Progenitor cell of endocrine pancreas (in vitro differentiated cells): ENCODE measurements at regions not wholly inside any gene's neighbourhood (a gene's known extent, or its start where the extent isn't known, plus 50 kb on each side); places are given as distances from the start of the nearest gene placed in this dataset.

Source experiments
- DNase-seq: peaks from one replicate; pipeline ENCODE4 v3.0.0; 2021; ENCODE audit warnings: low spot score; ENCODE audit not compliant: unreplicated experiment
- H3K27ac Mint-ChIP-seq: 2 replicates; pipeline ENCODE4 v1.8.0; 2021; ENCODE audit warnings: mild to moderate bottlenecking, moderate library complexity, mixed read lengths
- H3K27me3 Mint-ChIP-seq: 2 replicates; pipeline ENCODE4 v1.8.0; 2021; ENCODE audit warnings: mixed read lengths
- H3K36me3 Mint-ChIP-seq: 2 replicates; pipeline ENCODE4 v1.8.0; 2022; ENCODE audit warnings: mixed read lengths; ENCODE audit not compliant: insufficient read depth
- H3K4me1 Mint-ChIP-seq: 2 replicates; pipeline ENCODE4 v1.8.0; 2021; ENCODE audit warnings: low read depth, mixed read lengths
- H3K4me3 Mint-ChIP-seq: 2 replicates; pipeline ENCODE4 v1.8.0; 2021; ENCODE audit warnings: low read depth, mild to moderate bottlenecking, moderate library complexity, mixed read lengths
- H3K9me3 Mint-ChIP-seq: 2 replicates; pipeline ENCODE4 v1.8.0; 2021; ENCODE audit warnings: low read depth, mixed read lengths
- CTCF ChIP-seq: fragments of 200-600 bp; sonication (generic); IDR thresholded peaks from one replicate; pipeline ENCODE4 v1.5.0; 2021; ENCODE audit warnings: antibody characterized with exemption, mild to moderate bottlenecking; ENCODE audit not compliant: unreplicated experiment

- no peak overlapping the region for H3K27ac Mint-ChIP-seq
- peaks cover 6% of the 10 kb centered on the region for H3K9me3 Mint-ChIP-seq
- no peak for DNase-seq
- no peaks in the 10 kb centered on the region for H3K36me3 Mint-ChIP-seq
- no peaks in the 10 kb centered on the region for H3K27me3 Mint-ChIP-seq
- H3K4me1 Mint-ChIP-seq, result peaks cover 31% of the 10 kb centered on the region
- no peak for TF ChIP-seq CTCF
- no peak overlapping the region for H3K4me3 Mint-ChIP-seq
Measured at GRCh38 chr21:15221799-15222386, 157.1 kb upstream of the NRIP1 start.

- Mint-ChIP-seq H3K27ac (no peak overlapping the region), H3K9me3 (peaks cover 6% of the 10 kb centered on the region), H3K27me3 (no peaks in the 10 kb centered on the region), H3K36me3 (no peaks in the 10 kb centered on the region), H3K4me3 (no peak overlapping the region), H3K4me1 (peaks cover 31% of the 10 kb centered on the region)
- TF ChIP-seq CTCF, result no peak
- no peak for DNase-seq
Measured at GRCh38 chr21:15222707-15223106, 157.9 kb upstream of the NRIP1 start.

GRCh38 chr21:15224346-15225086, 159.7 kb upstream of the NRIP1 start:
- H3K27ac Mint-ChIP-seq, result no peak overlapping the region
- no peaks in the 10 kb centered on the region for H3K36me3 Mint-ChIP-seq
- H3K27me3 Mint-ChIP-seq, result no peaks in the 10 kb centered on the region

GRCh38 chr21:15227919-15228318, 163.1 kb upstream of the NRIP1 start:
- Mint-ChIP-seq H3K9me3 (peaks cover 6% of the 10 kb centered on the region), H3K27me3 (no peaks in the 10 kb centered on the region), H3K27ac (no peak overlapping the region), H3K4me1 (peaks cover 5% of the 10 kb centered on the region), H3K4me3 (no peak overlapping the region), H3K36me3 (no peaks in the 10 kb centered on the region)
- TF ChIP-seq CTCF, result no peak
- no peak for DNase-seq

More at GRCh38 chr21:15224346-15225086, 159.7 kb upstream of the NRIP1 start:
- Mint-ChIP-seq H3K9me3 (peaks cover 6% of the 10 kb centered on the region), H3K4me1 (peaks cover 31% of the 10 kb centered on the region), H3K4me3 (no peak overlapping the region)
- DNase-seq, result no peak
- no peak for TF ChIP-seq CTCF

GRCh38 chr21:15229390-15229789, 164.6 kb upstream of the NRIP1 start:
- no peak for DNase-seq
- TF ChIP-seq CTCF, result no peak
- no peak overlapping the region for H3K4me3 Mint-ChIP-seq
- no peak overlapping the region for H3K27ac Mint-ChIP-seq
- H3K9me3 Mint-ChIP-seq, result no peaks in the 10 kb centered on the region
- peaks cover 3% of the 10 kb centered on the region for H3K4me1 Mint-ChIP-seq
- H3K36me3 Mint-ChIP-seq, result no peaks in the 10 kb centered on the region
- H3K27me3 Mint-ChIP-seq, result no peaks in the 10 kb centered on the region
